GM19324 (cell line): ENCODE measurements at regions not wholly inside any gene's neighbourhood (a gene's known extent, or its start where the extent isn't known, plus 50 kb on each side); places are given as distances from the start of the nearest gene placed in this dataset.
"Not testable (repeated sequence)": the region's sequence is repeated elsewhere in the genome, so short reads cannot be mapped to it uniquely, and the experiment has no call there.

Experiments used
- ATAC-seq: cut with Tn5 transposase; IDR thresholded peaks from one replicate; pipeline ENCODE4 v1.9.1; 2021; ENCODE audit warnings: mild to moderate bottlenecking, moderate library complexity; ENCODE audit not compliant: unreplicated experiment, low FRiP score

DNA sequence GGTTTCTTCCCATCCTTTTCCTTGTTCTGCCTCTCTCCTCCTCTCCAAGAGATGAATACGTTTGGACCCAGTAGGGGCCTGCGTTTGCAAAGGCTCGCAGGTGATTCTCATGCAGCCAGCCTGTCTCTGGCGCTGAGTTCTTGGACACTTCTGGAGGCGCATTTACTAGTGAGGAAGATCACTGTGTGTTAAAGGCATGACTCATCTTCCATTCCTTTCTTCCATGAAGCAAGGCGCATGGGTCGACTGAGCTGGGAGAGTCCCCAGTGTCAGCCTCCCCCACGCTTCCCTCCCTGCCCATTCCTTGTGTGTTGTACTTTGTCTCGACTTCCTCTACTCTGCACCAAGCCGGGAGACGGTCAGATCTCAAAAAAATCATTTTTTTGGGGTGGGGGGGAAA, 159.9 kb upstream of the EEF2KMT start:
- no peak for ATAC-seq

GRCh38 chr16:5252791-5253190, 155.2 kb upstream of the EEF2KMT start:
- no peak for ATAC-seq

DNA sequence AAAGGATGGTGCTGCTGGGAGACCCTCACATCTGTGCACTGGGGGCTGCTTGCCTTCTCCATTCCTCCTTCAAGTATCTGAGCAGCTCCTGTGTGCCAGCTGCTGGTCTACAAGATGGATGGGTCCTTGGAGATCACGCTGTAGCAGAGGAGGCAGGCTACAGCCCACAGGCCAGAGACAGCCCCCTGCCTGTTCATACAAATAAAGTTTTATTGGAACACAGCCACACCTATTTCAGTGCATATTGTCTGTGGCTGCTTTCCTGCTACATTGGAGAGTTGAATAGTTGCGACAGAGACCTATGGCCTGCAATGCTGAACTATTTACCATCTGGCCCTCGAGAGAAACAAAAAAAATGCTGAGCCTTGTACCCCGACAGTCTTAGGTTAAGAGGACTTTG, 149.8 kb upstream of the EEF2KMT start:
- ATAC-seq, result not testable (repeated sequence)

- not testable (repeated sequence) for ATAC-seq
Measured at GRCh38 chr16:5240278-5240626, 142.7 kb upstream of the EEF2KMT start.

GRCh38 chr16:5239472-5240277, 142.1 kb upstream of the EEF2KMT start:
- not testable (repeated sequence) for ATAC-seq

- no peak for ATAC-seq
Measured at GRCh38 chr16:5235119-5235518, 137.5 kb upstream of the EEF2KMT start.

DNA sequence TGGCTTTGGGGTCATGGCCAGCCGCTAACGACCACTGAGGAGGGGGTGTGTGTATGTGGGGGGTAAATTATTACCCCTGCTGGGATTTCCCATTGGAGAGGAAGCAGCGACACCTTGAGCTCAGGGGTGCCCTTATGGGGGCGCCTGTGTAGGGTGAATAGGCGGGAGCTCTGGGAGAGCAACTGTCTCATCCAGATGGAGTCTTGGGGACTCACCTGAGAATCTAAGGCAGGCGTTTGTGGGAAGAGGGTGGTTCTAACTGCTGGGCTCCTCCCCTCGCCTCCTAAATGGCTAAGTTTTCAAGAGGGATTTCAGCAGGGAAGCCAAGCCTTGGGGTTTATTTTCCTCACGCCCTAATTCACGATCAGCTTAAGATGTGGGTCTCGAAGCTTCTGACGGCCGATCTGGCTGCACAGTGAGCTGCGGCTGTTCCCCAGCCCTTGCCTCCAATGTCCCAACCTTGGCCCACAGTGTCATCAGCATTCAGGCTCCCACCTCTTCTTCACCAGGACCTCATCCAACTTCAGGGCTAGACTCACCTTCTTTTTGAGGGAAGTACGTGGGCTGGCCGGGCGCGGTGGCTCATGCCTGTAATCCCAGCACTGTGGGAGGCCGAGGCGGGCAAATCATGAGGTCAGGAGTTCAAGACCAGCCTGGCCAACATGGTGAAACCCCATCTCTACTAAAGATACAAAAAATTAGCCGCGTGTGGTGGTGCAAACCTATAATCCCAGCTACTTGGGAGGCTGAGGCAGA, 136.9 kb upstream of the EEF2KMT start:
- ATAC-seq, result no peak

DNA sequence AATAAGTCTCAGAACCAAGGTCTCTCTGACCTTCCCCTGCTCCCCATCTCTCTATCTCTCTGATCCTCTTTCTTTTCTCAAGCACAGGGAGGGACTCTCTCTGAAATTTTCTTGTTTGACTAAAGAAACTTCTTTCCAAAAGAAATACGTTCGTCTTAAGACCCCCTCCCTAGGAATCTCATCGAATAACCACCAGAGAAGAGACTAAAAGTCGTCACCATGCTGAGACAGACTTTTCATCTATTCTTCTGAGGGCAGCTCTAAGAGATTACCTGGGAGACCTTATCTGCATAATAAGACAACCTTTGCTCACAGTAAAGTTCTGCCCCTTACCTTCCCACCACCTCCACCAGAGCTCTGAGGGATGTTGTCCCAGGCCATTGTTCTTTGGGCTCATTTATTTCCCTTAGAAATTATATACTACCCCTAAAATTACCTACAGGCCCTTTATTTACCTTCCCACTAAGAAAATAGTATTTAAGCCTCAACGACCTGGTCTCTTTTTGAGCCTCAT, 133.7 kb upstream of the EEF2KMT start:
- ATAC-seq, result no peak

- ATAC-seq, result no peak
Measured at GRCh38 chr16:5228369-5228768, 130.8 kb upstream of the EEF2KMT start.

DNA sequence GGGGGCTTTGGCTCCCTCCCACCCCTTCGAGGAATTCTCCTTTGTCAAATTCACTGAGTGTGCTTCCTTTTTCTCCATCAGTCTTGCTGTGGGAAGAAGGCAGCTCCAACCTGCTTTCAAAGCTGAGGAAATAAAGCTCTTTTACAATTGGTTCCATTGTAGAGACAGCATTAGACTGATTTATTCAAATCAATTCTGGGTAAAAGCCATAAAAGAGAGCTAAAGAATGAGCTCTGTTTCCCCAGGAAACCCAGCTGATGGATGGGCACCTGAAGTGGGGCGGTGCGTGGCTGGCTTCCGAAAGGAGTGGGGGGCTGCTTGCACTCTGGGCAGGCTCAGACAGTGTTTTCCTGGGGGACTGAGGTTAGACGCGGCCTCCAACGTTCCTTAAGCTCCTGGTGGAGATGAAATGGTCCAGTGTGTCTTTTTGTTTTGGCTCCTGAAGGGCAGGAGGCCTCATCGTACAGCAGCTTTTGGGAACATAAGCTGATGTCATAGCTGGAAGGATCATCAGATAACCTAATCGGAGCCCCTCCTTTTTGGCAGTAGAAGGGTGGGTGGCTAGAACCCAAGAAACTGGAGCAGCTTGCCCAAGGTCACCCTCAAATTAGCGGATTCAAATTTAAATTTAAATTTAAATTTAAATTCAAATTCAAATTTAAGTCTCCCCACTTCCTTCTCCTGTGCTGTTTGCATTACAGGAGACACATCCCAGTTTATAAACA, 128.5 kb upstream of the EEF2KMT start:
- ATAC-seq, result no peak

- no peak for ATAC-seq
Measured at GRCh38 chr16:5222761-5223160, 125.2 kb upstream of the EEF2KMT start.

- ATAC-seq, result not testable (repeated sequence)
Measured at GRCh38 chr16:5221831-5222230, 124.2 kb upstream of the EEF2KMT start.

DNA sequence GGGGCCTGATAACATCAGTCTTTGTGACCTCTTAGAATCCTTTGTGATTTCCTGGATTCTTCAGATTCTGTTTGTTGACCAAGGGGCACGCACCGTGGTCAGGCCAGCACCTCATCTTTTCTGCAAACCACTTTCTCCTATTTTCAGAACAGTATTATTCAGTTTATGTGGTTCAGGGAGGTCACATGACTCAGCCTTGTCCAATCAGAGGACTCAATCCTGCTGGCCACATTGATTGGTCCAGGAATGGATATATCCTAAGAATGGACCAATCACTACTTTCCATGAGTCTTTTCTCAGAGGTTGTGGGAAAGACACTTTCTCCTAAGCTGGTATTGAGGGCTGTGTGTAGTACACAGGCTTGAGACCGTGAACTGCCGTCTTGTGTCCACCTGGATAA, 123.1 kb upstream of the EEF2KMT start:
- no peak for ATAC-seq

DNA sequence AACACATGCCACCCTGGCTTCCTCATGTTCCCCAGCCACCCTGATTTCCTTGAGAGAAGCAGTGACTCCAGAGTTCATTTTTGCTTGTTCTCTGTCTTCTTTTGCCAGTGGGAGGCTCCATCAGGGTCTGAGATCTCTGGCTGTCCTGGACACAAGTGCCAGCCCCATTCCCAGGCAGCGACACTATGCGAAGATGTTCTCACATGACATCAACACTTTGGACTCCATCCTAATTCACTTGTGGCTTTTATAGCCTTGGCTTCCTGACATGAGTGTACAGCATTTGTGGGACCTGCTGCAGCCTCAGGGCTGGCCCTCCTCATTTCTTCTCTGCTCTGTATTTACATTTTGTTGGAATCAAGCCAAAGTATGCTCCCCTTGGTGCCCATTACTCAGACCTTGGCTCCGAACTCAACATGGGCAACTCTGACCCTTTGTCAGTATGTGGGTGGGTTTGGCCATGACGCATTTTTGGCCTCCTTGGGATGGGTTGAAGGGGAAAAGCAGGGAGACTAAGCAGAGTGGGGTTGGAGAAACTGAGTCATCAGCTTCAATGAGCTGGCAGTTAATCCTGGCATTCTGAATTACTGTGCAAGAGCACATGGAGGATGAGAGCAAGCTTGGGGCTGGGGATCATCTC, 119.0 kb upstream of the EEF2KMT start:
- no peak for ATAC-seq

DNA sequence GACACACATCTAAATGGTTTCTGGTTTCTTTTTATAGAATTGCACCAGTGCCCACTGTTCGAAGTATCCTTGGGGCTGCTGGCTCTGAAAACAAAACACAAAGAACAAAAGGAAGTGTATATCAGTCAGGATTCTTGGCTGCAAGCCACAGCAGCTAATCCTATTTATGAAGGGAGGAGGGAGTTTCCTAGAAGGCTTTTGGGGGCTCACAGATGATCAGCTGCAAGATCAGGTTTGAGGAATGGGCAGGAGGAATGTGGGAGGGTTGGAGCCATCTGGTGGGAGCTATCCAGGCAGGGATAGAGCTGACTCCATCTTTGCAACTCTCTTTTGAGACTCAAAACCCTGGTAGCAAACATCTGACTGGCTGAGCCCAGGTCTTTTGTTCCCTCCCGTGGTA, 118.3 kb upstream of the EEF2KMT start:
- ATAC-seq, result no peak

- ATAC-seq, result no peak
Measured at GRCh38 chr16:5214466-5214865, 116.9 kb upstream of the EEF2KMT start.

GRCh38 chr16:5212501-5212900, 114.9 kb upstream of the EEF2KMT start:
- not testable (repeated sequence) for ATAC-seq

- ATAC-seq, result not testable (repeated sequence)
Measured at GRCh38 chr16:5207862-5208498, 110.4 kb upstream of the EEF2KMT start.

GRCh38 chr16:5207001-5207523, 109.5 kb upstream of the EEF2KMT start:
- no peak for ATAC-seq
